ENCODE measurements at regions not wholly inside any gene's neighbourhood (a gene's known extent, or its start where the extent isn't known, plus 50 kb on each side); places are given as distances from the start of the nearest gene placed in this dataset.

DNA sequence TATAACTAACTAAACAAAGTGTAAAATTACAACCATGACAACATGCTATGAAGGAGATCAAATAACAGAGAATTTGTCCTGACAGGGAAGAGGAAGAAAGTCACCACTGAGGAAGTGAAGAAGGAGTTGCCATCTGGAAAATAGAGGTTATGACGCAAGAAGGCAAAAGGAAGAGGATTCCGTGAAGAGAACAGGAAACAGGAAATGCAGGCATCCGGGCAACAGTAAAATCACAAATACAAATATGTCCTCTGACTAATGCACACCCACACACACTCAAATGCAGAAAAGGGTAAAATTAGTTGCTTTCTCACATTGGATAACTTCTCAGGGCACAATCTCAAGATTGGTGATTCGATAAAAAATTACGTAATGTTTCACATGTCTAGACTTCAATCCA, 278.4 kb downstream of the TMX3 start:
- DNase-seq (ENCODE audit: low spot score), result no peak
- Histone ChIP-seq H3K9ac (ENCODE audit: low read depth in 1 of 2, low read length in 2 of 2) (no peak overlapping the region), H3K4me3 (ENCODE audit: low read depth in 1 of 3, low read length in 3 of 3) (no peak overlapping the region), H3K27me3 (ENCODE audit: control insufficient read depth in 4 of 4, insufficient read depth in 4 of 4, low read length in 3 of 4) (no peaks in the 10 kb centered on the region), H3K4me1 (ENCODE audit: control insufficient read depth in 4 of 4, insufficient read depth in 4 of 4, low read length in 3 of 4) (no peaks in the 10 kb centered on the region), H3K36me3 (ENCODE audit: control insufficient read depth in 4 of 4, insufficient read depth in 3 of 4, low read depth in 1 of 4, low read length in 3 of 4) (no peaks in the 10 kb centered on the region), H3K27ac (ENCODE audit: low read depth in 1 of 2, low read length in 2 of 2) (no peak overlapping the region), H3K9me3 (ENCODE audit: control insufficient read depth in 4 of 4, low read length in 3 of 4) (peaks cover 0 to 3% (median 0%) of the 10 kb centered on the region in 4 donors)
- TF ChIP-seq CTCF (IDR thresholded peaks at IDR 0.05; ENCODE audit: low read depth, low read length, missing input control) (no peak), SP1 (IDR thresholded peaks at IDR 0.05) (no peak), RXRA (IDR thresholded peaks at IDR 0.05) (no peak), RAD21 (IDR thresholded peaks at IDR 0.05) (no peak), HNF4A (conservative IDR thresholded peaks at IDR 0.05) (no peak), FOXA2 (IDR thresholded peaks at IDR 0.05) (no peak), FOXA1 (IDR thresholded peaks at IDR 0.05) (no peak), GABPA (IDR thresholded peaks at IDR 0.05 in 1 of 2, conservative IDR thresholded peaks at IDR 0.05 in 1 of 2) (no peak), JUND (IDR thresholded peaks at IDR 0.05) (no peak)
- TF ChIP-seq, protein P1, sequence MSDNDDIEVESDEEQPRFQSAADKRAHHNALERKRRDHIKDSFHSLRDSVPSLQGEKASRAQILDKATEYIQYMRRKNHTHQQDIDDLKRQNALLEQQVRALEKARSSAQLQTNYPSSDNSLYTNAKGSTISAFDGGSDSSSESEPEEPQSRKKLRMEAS (IDR thresholded peaks at IDR 0.05), result no peak
- TF ChIP-seq, protein P2, sequence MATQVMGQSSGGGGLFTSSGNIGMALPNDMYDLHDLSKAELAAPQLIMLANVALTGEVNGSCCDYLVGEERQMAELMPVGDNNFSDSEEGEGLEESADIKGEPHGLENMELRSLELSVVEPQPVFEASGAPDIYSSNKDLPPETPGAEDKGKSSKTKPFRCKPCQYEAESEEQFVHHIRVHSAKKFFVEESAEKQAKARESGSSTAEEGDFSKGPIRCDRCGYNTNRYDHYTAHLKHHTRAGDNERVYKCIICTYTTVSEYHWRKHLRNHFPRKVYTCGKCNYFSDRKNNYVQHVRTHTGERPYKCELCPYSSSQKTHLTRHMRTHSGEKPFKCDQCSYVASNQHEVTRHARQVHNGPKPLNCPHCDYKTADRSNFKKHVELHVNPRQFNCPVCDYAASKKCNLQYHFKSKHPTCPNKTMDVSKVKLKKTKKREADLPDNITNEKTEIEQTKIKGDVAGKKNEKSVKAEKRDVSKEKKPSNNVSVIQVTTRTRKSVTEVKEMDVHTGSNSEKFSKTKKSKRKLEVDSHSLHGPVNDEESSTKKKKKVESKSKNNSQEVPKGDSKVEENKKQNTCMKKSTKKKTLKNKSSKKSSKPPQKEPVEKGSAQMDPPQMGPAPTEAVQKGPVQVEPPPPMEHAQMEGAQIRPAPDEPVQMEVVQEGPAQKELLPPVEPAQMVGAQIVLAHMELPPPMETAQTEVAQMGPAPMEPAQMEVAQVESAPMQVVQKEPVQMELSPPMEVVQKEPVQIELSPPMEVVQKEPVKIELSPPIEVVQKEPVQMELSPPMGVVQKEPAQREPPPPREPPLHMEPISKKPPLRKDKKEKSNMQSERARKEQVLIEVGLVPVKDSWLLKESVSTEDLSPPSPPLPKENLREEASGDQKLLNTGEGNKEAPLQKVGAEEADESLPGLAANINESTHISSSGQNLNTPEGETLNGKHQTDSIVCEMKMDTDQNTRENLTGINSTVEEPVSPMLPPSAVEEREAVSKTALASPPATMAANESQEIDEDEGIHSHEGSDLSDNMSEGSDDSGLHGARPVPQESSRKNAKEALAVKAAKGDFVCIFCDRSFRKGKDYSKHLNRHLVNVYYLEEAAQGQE (IDR thresholded peaks at IDR 0.05), result no peak
- TF ChIP-seq, protein P3, sequence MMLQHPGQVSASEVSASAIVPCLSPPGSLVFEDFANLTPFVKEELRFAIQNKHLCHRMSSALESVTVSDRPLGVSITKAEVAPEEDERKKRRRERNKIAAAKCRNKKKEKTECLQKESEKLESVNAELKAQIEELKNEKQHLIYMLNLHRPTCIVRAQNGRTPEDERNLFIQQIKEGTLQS (IDR thresholded peaks at IDR 0.05), result no peak
- WGBS, result 75% methylated on average over 5 of the region's 5 CpGs

GRCh38 chr18:68435581-68435980, 279.3 kb downstream of the TMX3 start:
- no peak for DNase-seq (ENCODE audit: low spot score)
- Histone ChIP-seq H3K27me3 (ENCODE audit: control insufficient read depth in 4 of 4, insufficient read depth in 4 of 4, low read length in 3 of 4) (no peaks in the 10 kb centered on the region), H3K36me3 (ENCODE audit: control insufficient read depth in 4 of 4, insufficient read depth in 3 of 4, low read depth in 1 of 4, low read length in 3 of 4) (no peaks in the 10 kb centered on the region), H3K9me3 (ENCODE audit: control insufficient read depth in 4 of 4, low read length in 3 of 4) (peaks cover 0 to 3% (median 0%) of the 10 kb centered on the region in 4 donors), H3K9ac (ENCODE audit: low read depth in 1 of 2, low read length in 2 of 2) (no peak overlapping the region), H3K4me3 (ENCODE audit: low read depth in 1 of 3, low read length in 3 of 3) (no peak overlapping the region), H3K27ac (ENCODE audit: low read depth in 1 of 2, low read length in 2 of 2) (no peak overlapping the region), H3K4me1 (ENCODE audit: control insufficient read depth in 4 of 4, insufficient read depth in 4 of 4, low read length in 3 of 4) (no peaks in the 10 kb centered on the region)
- TF ChIP-seq HNF4G (IDR thresholded peaks at IDR 0.05) (no peak), RXRA (IDR thresholded peaks at IDR 0.05) (no peak), GABPA (IDR thresholded peaks at IDR 0.05 in 1 of 2, conservative IDR thresholded peaks at IDR 0.05 in 1 of 2) (no peak), FOXA1 (IDR thresholded peaks at IDR 0.05) (no peak), TAF1 (conservative IDR thresholded peaks at IDR 0.05) (no peak), CTCF (IDR thresholded peaks at IDR 0.05; ENCODE audit: low read depth, low read length, missing input control) (no peak), FOXA2 (IDR thresholded peaks at IDR 0.05) (no peak), SP1 (IDR thresholded peaks at IDR 0.05) (no peak), NR2F2 (IDR thresholded peaks at IDR 0.05) (no peak), RAD21 (IDR thresholded peaks at IDR 0.05) (no peak), YY1 (IDR thresholded peaks at IDR 0.05) (no peak), EGR1 (IDR thresholded peaks at IDR 0.05; ENCODE audit: low read depth in 2 of 2) (no peak)
- TF ChIP-seq, protein P1 (IDR thresholded peaks at IDR 0.05), result no peak
- TF ChIP-seq, protein P3 (IDR thresholded peaks at IDR 0.05), result no peak
- TF ChIP-seq, protein P4, sequence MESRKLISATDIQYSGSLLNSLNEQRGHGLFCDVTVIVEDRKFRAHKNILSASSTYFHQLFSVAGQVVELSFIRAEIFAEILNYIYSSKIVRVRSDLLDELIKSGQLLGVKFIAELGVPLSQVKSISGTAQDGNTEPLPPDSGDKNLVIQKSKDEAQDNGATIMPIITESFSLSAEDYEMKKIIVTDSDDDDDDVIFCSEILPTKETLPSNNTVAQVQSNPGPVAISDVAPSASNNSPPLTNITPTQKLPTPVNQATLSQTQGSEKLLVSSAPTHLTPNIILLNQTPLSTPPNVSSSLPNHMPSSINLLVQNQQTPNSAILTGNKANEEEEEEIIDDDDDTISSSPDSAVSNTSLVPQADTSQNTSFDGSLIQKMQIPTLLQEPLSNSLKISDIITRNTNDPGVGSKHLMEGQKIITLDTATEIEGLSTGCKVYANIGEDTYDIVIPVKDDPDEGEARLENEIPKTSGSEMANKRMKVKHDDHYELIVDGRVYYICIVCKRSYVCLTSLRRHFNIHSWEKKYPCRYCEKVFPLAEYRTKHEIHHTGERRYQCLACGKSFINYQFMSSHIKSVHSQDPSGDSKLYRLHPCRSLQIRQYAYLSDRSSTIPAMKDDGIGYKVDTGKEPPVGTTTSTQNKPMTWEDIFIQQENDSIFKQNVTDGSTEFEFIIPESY (IDR thresholded peaks at IDR 0.05), result no peak
- 84% methylated on average over 2 of the region's 2 CpGs for WGBS

Data from liver (tissue), 8 donors.